Endothelial cell of umbilical vein (primary cell): ENCODE measurements at regions not wholly inside any gene's neighbourhood (a gene's known extent, or its start where the extent isn't known, plus 50 kb on each side); places are given as distances from the start of the nearest gene placed in this dataset.

Experiments used
- BruUV-seq: library from RNA; stranded (reverse); fragments of 400-500 nt; replicated peaks from 2 replicates; lab custom pipeline; 2021; lab: Mats Ljungman, UMichigan
- CTCF ChIA-PET: fragments of 300-600, 350-600 bp; sonication (Branson Sonifier 250); formaldehyde crosslinking; loops from one replicate; lab custom pipeline; 2021; ENCODE audit warnings: antibody characterized with exemption, inconsistent platforms; lab: Charles Lee
- POLR2A ChIA-PET: fragments of 300-600, 350-600 bp; sonication (Branson Sonifier 250); formaldehyde crosslinking; loops from one replicate; lab custom pipeline; 2021; ENCODE audit warnings: antibody characterized with exemption, inconsistent platforms; lab: Charles Lee
- DNase-seq: peaks from one replicate; pipeline ENCODE4 v3.0.0-alpha.2; 2011; ENCODE audit warnings: low read depth, low spot score
- FAIRE-seq: peaks from 2 replicates; lab custom pipeline; 2011; peaks lifted over from hg19 to GRCh38; lab: Jason Lieb, UNC
- H2AFZ ChIP-seq: 2 replicates; pipeline ENCODE4 v1.6.0; 2012; ENCODE audit warnings: low read depth, low read length, control low read depth, inconsistent platforms
- H3K27ac ChIP-seq: 2 replicates; pipeline ENCODE4 v1.5.1; 2011; ENCODE audit warnings: low read depth, mild to moderate bottlenecking, control low read depth, low read length, moderate library complexity; ENCODE audit not compliant: insufficient read depth
- H3K27me3 ChIP-seq, 2 experiments: 2 replicates each; pipeline versions ENCODE4 v1.6.0 to v1.6.1; 2011; ENCODE audit warnings: low read length in 2 of 2, mixed read lengths in 1 of 2; ENCODE audit not compliant: control insufficient read depth in 2 of 2, insufficient read depth in 2 of 2
- H3K36me3 ChIP-seq, 2 experiments: 2 replicates in 1 of 2; 3 replicates in 1 of 2; pipeline ENCODE4 v1.5.1; 2011; ENCODE audit warnings: low read length in 2 of 2, mild to moderate bottlenecking in 1 of 2, moderate library complexity in 1 of 2; ENCODE audit not compliant: control insufficient read depth in 2 of 2, insufficient read depth in 2 of 2; ENCODE audit errors: extremely low read depth in 1 of 2
- H3K4me1 ChIP-seq: 3 replicates; pipeline ENCODE4 v1.5.1; 2011; ENCODE audit warnings: mild to moderate bottlenecking, low read length; ENCODE audit not compliant: control insufficient read depth, insufficient read depth; ENCODE audit errors: extremely low read depth
- H3K4me2 ChIP-seq: 2 replicates; pipeline ENCODE4 v1.6.1; 2011; ENCODE audit warnings: low read length, control low read depth, mixed read lengths; ENCODE audit not compliant: insufficient read depth
- H3K4me3 ChIP-seq, 3 experiments: fragments of 200-600 bp in 1 of 3; sonication (generic), shearing (Covaris generic) in 1 of 3; replicated peaks in 1 of 3; 2 replicates each; pipeline ENCODE4 v1.5.1; 2011 to 2016; ENCODE audit warnings: control low read depth in 3 of 3, low read length in 3 of 3, mild to moderate bottlenecking in 2 of 3, inconsistent platforms in 1 of 3, low read depth in 1 of 3, moderate library complexity in 1 of 3; ENCODE audit not compliant: insufficient read depth in 1 of 3
- H3K79me2 ChIP-seq: 2 replicates; pipeline ENCODE4 v1.6.0; 2012; ENCODE audit warnings: low read length, inconsistent platforms; ENCODE audit not compliant: control insufficient read depth, insufficient read depth
- H3K9ac ChIP-seq: replicated peaks from 2 replicates; pipeline ENCODE3; 2011; ENCODE audit warnings: low read length, control low read depth; ENCODE audit not compliant: insufficient read depth; ENCODE audit errors: extremely low read depth
- H3K9me1 ChIP-seq: replicated peaks from 3 replicates; pipeline ENCODE4 v1.6.0; 2011; ENCODE audit warnings: mild to moderate bottlenecking, low read length; ENCODE audit not compliant: control insufficient read depth, insufficient read depth; ENCODE audit errors: extremely low read depth
- H3K9me3 ChIP-seq: replicated peaks from 2 replicates; pipeline ENCODE4 v1.5.1; 2012; ENCODE audit warnings: low read length, inconsistent platforms; ENCODE audit not compliant: control insufficient read depth, insufficient read depth
- H4K20me1 ChIP-seq: replicated peaks from 2 replicates; pipeline ENCODE3; 2011; ENCODE audit warnings: mild to moderate bottlenecking, low read length; ENCODE audit not compliant: control insufficient read depth, insufficient read depth; ENCODE audit errors: extremely low read depth
- CTCF ChIP-seq, 2 donors: IDR thresholded peaks; 1 replicate in 1 of 2; 2 replicates in 1 of 2; pipeline ENCODE4 v1.5.1; 2011; ENCODE audit warnings: low read length in 2 of 2, mild to moderate bottlenecking in 2 of 2, moderate library complexity in 2 of 2, control low read depth in 1 of 2, inconsistent platforms in 1 of 2, low read depth in 1 of 2; ENCODE audit not compliant: insufficient read depth in 1 of 2; ENCODE audit errors: extremely low read depth in 1 of 2
- EZH2 ChIP-seq: IDR thresholded peaks from 2 replicates; pipeline ENCODE4 v1.6.1; 2012; ENCODE audit warnings: borderline replicate concordance, low read depth, mild to moderate bottlenecking, moderate library complexity, low read length, inconsistent platforms; ENCODE audit not compliant: severe bottlenecking
- FOS ChIP-seq: IDR thresholded peaks from 2 replicates; pipeline ENCODE4 v1.6.1; 2011; ENCODE audit warnings: mild to moderate bottlenecking, low read length, moderate library complexity, borderline replicate concordance; ENCODE audit not compliant: insufficient read depth
- GATA2 ChIP-seq: IDR thresholded peaks from 2 replicates; pipeline ENCODE4 v1.7.0; 2011; ENCODE audit warnings: low read depth, mild to moderate bottlenecking, moderate library complexity, mixed read lengths, low read length; ENCODE audit not compliant: insufficient read length, insufficient read depth
- MAX ChIP-seq: IDR thresholded peaks from 2 replicates; pipeline ENCODE4 v1.6.1; 2011; ENCODE audit not compliant: insufficient read depth, insufficient read length
- MYC ChIP-seq: IDR thresholded peaks from one replicate; pipeline ENCODE4 v1.6.1; 2011; ENCODE audit warnings: mild to moderate bottlenecking, low read depth, low read length
- dilution Hi-C: fragments of 300-500 bp; cut with MboI; formaldehyde crosslinking; loops from one replicate; pipeline ENCODE4 v1.15.0; 2019; ENCODE audit warnings: low sequenced_read_pairs; ENCODE audit not compliant: extremely low pct_ligation_motif_present
- intact Hi-C: fragments of 100-400 bp; cut with micrococcal nuclease; formaldehyde crosslinking; loops from one replicate; pipeline ENCODE4 v1.10.0; 2022

- H3K79me2 ChIP-seq, result no peaks in the 10 kb centered on the region
- BruUV-seq, result no TSS peak
Measured at GRCh38 chr10:131003455-131003854, 308.1 kb downstream of the TCERG1L start.

More at GRCh38 chr10:131003455-131003854, 308.1 kb downstream of the TCERG1L start:
- no peaks in the 10 kb centered on the region for H3K27me3 ChIP-seq
- H3K4me2 ChIP-seq, result no peak overlapping the region
- no peaks in the 10 kb centered on the region for H3K4me1 ChIP-seq
- peaks cover 6% of the 10 kb centered on the region for H3K9me3 ChIP-seq
- intact Hi-C loops, result no loop called here
- no peaks in the 10 kb centered on the region for H3K9me1 ChIP-seq
- no peak overlapping the region for H3K27ac ChIP-seq
- H3K36me3 ChIP-seq, result no peaks in the 10 kb centered on the region
- dilution Hi-C loops, result no loop called here
- POLR2A ChIA-PET, result no interaction called here
- no peak overlapping the region for H2AFZ ChIP-seq
- no peak overlapping the region for H3K9ac ChIP-seq
- CTCF ChIA-PET, result no interaction called here
- DNase-seq (no peak), FAIRE-seq (no peak)
- TF ChIP-seq EZH2 (no peak), GATA2 (no peak), FOS (no peak), MYC (no peak), MAX (no peak), CTCF (IDR thresholded peaks at IDR 0.05; ENCODE audit: extremely low read depth in 1 of 2, insufficient read depth in 1 of 2, low read depth in 1 of 2, low read length in 2 of 2) (no peak)
- no peak overlapping the region for H3K4me3 ChIP-seq
- no peaks in the 10 kb centered on the region for H4K20me1 ChIP-seq
